ENCODE measurements at regions not wholly inside any gene's neighbourhood (a gene's known extent, or its start where the extent isn't known, plus 50 kb on each side); places are given as distances from the start of the nearest gene placed in this dataset.

- Histone ChIP-seq H3K27ac (ENCODE audit: low read depth, low read length) (no peak overlapping the region), H3K9ac (ENCODE audit: extremely low read depth, low read length, poor library complexity, severe bottlenecking) (no peak overlapping the region), H3K4me1 (ENCODE audit: control insufficient read depth, insufficient read depth, low read length) (no peaks in the 10 kb centered on the region), H3K36me3 (ENCODE audit: control insufficient read depth, insufficient read depth, low read length) (no peaks in the 10 kb centered on the region), H3K4me3 (ENCODE audit: low read length) (no peak overlapping the region), H3K27me3 (ENCODE audit: control insufficient read depth, insufficient read depth, low read length, poor library complexity, severe bottlenecking) (no peaks in the 10 kb centered on the region), H3K9me3 (ENCODE audit: control insufficient read depth, low read length) (no peaks in the 10 kb centered on the region)
- H3K27me3 Mint-ChIP-seq (ENCODE audit: insufficient read depth): no peaks in the 10 kb centered on the region
- no peak overlapping the region for H3K27ac Mint-ChIP-seq
- H3K4me3 Mint-ChIP-seq: no peak overlapping the region
- H3K4me1 Mint-ChIP-seq: no peaks in the 10 kb centered on the region
- whole genome bisulfite sequencing, 2 experiments (ENCODE audit: insufficient coverage in 1 of 2, insufficient read length in 1 of 2): 93% methylated on average over 2 of the region's 2 CpGs; no CpG with 5 or more reads in 1 of the 2 experiments
- no peaks in the 10 kb centered on the region for H3K36me3 Mint-ChIP-seq (ENCODE audit: low read depth)
- H3K9me3 Mint-ChIP-seq: no peaks in the 10 kb centered on the region
- TF ChIP-seq CTCF (conservative IDR thresholded peaks at IDR 0.05): no peak
- no peak for DNase-seq
Observed at GRCh38 chr1:87888446-87888845, 559.8 kb downstream of the LMO4 start.

GRCh38 chr1:87894062-87894461 is 565.4 kb downstream of the LMO4 start:
- Histone ChIP-seq H3K36me3 (ENCODE audit: control insufficient read depth, insufficient read depth, low read length) (no peaks in the 10 kb centered on the region), H3K4me1 (ENCODE audit: control insufficient read depth, insufficient read depth, low read length) (no peaks in the 10 kb centered on the region), H3K27me3 (ENCODE audit: control insufficient read depth, insufficient read depth, low read length, poor library complexity, severe bottlenecking) (no peaks in the 10 kb centered on the region), H3K27ac (ENCODE audit: low read depth, low read length) (no peak overlapping the region), H3K9ac (ENCODE audit: extremely low read depth, low read length, poor library complexity, severe bottlenecking) (no peak overlapping the region), H3K4me3 (ENCODE audit: low read length) (no peak overlapping the region), H3K9me3 (ENCODE audit: control insufficient read depth, low read length) (no peaks in the 10 kb centered on the region)
- Mint-ChIP-seq H3K36me3 (ENCODE audit: low read depth) (no peaks in the 10 kb centered on the region), H3K4me1 (no peaks in the 10 kb centered on the region), H3K27me3 (ENCODE audit: insufficient read depth) (no peaks in the 10 kb centered on the region), H3K9me3 (no peaks in the 10 kb centered on the region), H3K4me3 (no peak overlapping the region), H3K27ac (no peak overlapping the region)
- no peak for DNase-seq
- no peak for TF ChIP-seq CTCF (conservative IDR thresholded peaks at IDR 0.05)
- 90 to 100% methylated on average over 1 of the region's 1 CpG for WGBS, 2 experiments (ENCODE audit: insufficient coverage in 1 of 2, insufficient read length in 1 of 2)

GRCh38 chr1:87897481-87897880 is 568.8 kb downstream of the LMO4 start:
- Mint-ChIP-seq H3K9me3 (no peaks in the 10 kb centered on the region), H3K27ac (no peak overlapping the region), H3K27me3 (ENCODE audit: insufficient read depth) (no peaks in the 10 kb centered on the region), H3K4me3 (no peak overlapping the region), H3K36me3 (ENCODE audit: low read depth) (no peaks in the 10 kb centered on the region), H3K4me1 (no peaks in the 10 kb centered on the region)
- Histone ChIP-seq H3K9ac (ENCODE audit: extremely low read depth, low read length, poor library complexity, severe bottlenecking) (no peak overlapping the region), H3K27ac (ENCODE audit: low read depth, low read length) (no peak overlapping the region), H3K36me3 (ENCODE audit: control insufficient read depth, insufficient read depth, low read length) (no peaks in the 10 kb centered on the region), H3K4me3 (ENCODE audit: low read length) (no peak overlapping the region), H3K27me3 (ENCODE audit: control insufficient read depth, insufficient read depth, low read length, poor library complexity, severe bottlenecking) (no peaks in the 10 kb centered on the region), H3K4me1 (ENCODE audit: control insufficient read depth, insufficient read depth, low read length) (no peaks in the 10 kb centered on the region), H3K9me3 (ENCODE audit: control insufficient read depth, low read length) (no peaks in the 10 kb centered on the region)
- DNase-seq: no peak
- WGBS, 2 experiments (ENCODE audit: insufficient coverage in 1 of 2, insufficient read length in 1 of 2): 40 to 46% methylated on average over 1 of the region's 1 CpG
- no peak for TF ChIP-seq CTCF (conservative IDR thresholded peaks at IDR 0.05)
